Stimulated activated memory B cell treated with anti-CD40 and anti-IgM and Interleukin-4, amounts not matched to agents 10 μg/mL and 1 μg/mL and 100 μg/mL, for 72 hours (primary cell): ENCODE measurements at regions not wholly inside any gene's neighbourhood (a gene's known extent, or its start where the extent isn't known, plus 50 kb on each side); places are given as distances from the start of the nearest gene placed in this dataset.

Experiments
- ATAC-seq: fragments of 150-1000 bp; cut with Tn5 transposase; 2 replicates; pipeline ENCODE4 v1.10.0; 2021
- H3K27ac Mint-ChIP-seq: one replicate; pipeline ENCODE4 v1.8.0; 2022; ENCODE audit warnings: mild to moderate bottlenecking, mixed read lengths
- H3K27me3 Mint-ChIP-seq: one replicate; pipeline ENCODE4 v1.8.0; 2022; ENCODE audit warnings: mixed read lengths
- H3K36me3 Mint-ChIP-seq: one replicate; pipeline ENCODE4 v1.8.0; 2022; ENCODE audit warnings: mixed read lengths
- H3K4me1 Mint-ChIP-seq: one replicate; pipeline ENCODE4 v1.8.0; 2022; ENCODE audit warnings: mixed read lengths
- H3K4me3 Mint-ChIP-seq: one replicate; pipeline ENCODE4 v1.8.0; 2022; ENCODE audit warnings: mild to moderate bottlenecking, moderate library complexity, mixed read lengths
- H3K9me3 Mint-ChIP-seq: one replicate; pipeline ENCODE4 v1.8.0; 2022; ENCODE audit warnings: mixed read lengths

DNA sequence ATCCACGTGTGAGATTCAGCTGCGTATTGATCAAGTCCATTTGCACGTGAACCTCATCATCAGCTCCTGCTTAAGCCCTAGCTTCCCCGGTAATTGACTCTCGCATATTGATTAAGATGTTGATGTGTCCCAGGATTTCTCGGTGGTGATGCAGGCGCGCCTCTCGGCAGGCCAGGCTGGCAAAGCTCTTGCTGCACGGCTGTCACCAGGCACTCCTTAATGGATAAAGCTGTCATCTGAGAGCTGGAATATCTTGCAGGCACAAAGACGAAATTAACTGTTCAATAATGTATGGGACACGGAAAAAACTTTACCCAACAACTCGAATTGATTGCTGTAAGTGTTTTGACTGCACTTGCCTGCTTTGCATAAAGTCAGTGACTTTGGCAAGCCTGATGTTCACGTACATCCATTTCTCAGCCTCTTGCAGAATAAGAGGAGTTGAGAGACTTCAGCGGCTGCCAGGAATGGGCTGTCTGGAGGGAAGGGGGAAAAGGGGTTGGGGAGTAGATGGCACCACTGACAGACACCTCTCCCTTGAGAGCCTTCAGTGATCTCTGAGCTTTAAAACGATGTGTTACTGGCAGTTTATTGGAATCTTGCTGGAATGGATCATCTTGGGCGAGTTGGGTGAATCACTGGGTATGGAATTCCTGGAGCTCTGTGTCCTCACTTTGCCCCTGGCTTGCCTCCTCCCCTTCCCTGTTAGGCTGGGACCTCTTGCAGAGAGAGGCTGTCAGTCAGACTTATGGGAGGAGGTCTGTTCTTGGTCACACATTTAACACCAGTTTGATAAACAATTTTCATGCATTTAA is 650.3 kb downstream of the CCDC171 start:
- Mint-ChIP-seq H3K4me1 (no peaks in the 10 kb centered on the region), H3K27ac (no peak overlapping the region), H3K36me3 (no peaks in the 10 kb centered on the region), H3K27me3 (no peaks in the 10 kb centered on the region), H3K4me3 (no peak overlapping the region), H3K9me3 (peaks cover 3% of the 10 kb centered on the region)
- no peak for ATAC-seq

DNA sequence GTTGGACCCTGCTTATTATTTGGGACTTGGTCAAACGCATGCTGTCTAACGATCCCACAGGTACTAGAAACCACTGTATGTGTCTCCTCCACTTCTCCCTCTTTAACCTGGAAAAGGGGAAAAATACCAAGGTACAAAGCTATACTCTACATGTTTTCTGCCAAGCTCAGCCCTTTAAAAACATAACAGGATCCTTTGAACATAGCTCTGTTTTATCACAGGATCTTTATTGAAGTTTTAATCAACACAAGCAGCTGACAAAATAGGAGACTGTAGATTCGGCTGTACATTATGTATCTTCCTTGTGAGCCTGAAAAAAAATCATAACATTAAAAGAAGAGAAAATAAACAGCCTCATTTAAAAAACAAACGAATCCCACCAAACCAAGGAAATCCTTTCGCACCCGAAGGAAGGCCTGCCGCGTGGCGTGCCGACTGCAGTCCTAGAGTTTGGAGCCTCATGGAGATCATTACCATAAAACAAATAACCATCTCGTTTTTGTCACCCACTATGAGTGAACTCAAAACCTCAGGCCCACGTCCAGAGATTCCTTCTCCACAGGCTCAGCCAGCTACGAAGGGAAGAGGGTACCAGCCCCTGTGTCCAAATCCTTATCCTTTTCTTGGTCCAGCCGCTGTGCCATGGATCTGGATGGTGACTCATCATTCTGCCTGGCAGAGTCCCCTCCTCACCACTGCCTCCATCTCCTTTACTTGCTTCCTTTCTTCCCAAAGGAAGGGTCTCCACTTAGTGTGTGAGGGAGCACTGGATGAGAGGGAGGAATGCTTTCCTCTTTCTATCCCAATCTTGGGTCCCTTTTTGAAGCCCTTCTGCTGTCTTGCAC is 651.1 kb downstream of the CCDC171 start:
- no peak overlapping the region for H3K4me3 Mint-ChIP-seq
- peaks cover 3% of the 10 kb centered on the region for H3K9me3 Mint-ChIP-seq
- ATAC-seq = no peak
- no peaks in the 10 kb centered on the region for H3K4me1 Mint-ChIP-seq
- H3K27ac Mint-ChIP-seq = no peak overlapping the region
- no peaks in the 10 kb centered on the region for H3K36me3 Mint-ChIP-seq
- H3K27me3 Mint-ChIP-seq = no peaks in the 10 kb centered on the region

DNA sequence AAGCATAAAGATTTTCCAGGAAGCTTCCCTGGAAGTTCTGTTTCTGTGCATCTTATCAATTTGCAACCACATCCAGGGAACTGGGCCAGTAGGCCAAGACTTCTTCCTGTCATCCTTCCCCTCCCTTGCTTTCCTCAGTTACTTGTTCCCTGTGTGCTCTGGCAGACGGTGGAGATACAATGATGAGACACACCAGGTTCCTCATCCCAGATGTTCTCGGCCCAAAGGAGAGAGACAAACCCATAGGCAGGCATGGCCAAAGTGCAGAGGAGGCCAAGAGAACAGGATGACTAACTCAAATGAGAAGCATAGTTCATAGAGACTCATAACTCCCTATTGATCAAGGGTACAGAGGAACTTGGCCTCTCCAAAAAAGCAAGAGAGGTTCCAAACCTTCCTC is 652.6 kb downstream of the CCDC171 start:
- Mint-ChIP-seq H3K27ac (no peak overlapping the region), H3K9me3 (peaks cover 6% of the 10 kb centered on the region), H3K4me1 (no peaks in the 10 kb centered on the region), H3K27me3 (no peaks in the 10 kb centered on the region), H3K36me3 (no peaks in the 10 kb centered on the region), H3K4me3 (no peak overlapping the region)
- ATAC-seq = no peak

DNA sequence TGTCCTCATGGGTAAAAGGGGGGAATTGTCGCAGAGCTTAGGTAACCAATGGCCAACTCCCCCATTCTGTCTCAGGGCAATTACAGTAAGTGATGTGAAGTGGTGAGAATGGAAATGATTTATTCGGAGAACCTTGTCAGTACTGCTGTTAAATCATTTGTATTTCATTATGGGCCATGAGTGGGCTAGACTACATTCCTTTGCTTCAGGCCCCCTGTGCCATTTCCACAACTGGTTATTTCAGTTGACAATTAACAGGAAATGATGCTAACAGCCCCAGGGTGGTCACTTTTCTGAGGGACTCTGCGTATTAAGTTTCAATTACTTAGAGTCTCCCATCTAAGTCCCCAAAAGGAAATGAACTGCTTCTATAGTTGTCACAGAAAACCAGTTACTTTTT is 653.7 kb downstream of the CCDC171 start:
- Mint-ChIP-seq H3K9me3 (peaks cover 6% of the 10 kb centered on the region), H3K27me3 (no peaks in the 10 kb centered on the region), H3K4me1 (no peaks in the 10 kb centered on the region), H3K36me3 (no peaks in the 10 kb centered on the region), H3K27ac (no peak overlapping the region), H3K4me3 (no peak overlapping the region)
- no peak for ATAC-seq

DNA sequence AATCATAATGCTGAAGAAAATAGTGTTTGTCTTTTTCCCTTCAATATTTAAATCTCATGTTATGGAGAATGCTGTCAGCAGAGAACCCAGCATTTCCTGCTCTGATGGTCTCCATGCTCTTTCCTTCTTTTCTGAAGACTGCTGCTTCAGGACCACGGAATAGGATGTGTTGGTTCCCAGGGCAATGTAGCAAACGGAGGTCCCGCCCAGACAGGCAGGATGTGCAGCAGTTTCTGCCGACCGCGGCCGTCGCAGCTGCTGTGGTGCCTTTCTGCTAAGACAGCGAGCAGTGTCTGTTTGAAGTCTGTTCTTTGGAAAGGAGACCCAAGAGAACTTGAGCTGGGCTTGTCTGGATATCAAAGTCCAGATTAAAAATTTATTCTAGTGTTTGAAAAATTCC is 654.3 kb downstream of the CCDC171 start:
- ATAC-seq = no peak
- H3K27ac Mint-ChIP-seq = no peak overlapping the region
- no peak overlapping the region for H3K4me3 Mint-ChIP-seq
- H3K4me1 Mint-ChIP-seq = no peaks in the 10 kb centered on the region
- no peaks in the 10 kb centered on the region for H3K27me3 Mint-ChIP-seq
- H3K36me3 Mint-ChIP-seq = no peaks in the 10 kb centered on the region
- peaks cover 6% of the 10 kb centered on the region for H3K9me3 Mint-ChIP-seq

DNA sequence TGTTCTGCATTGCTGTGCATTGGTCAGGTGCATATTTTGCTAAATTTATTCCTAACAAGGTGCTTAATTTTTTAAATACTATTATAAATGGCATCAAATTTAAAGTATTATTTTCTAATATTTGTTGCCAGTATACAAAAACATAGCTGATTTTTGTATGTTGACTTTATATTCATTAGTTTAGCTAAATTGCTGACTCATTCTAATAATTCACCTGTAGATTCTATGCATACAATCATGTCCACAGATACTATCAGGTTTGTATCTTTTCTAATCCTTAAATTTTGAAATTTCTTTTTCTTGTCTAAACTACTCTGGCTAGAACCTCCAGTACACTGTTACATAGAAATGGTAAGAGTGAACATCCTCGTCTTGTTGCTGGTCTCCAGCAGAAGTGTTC is 657.6 kb downstream of the CCDC171 start:
- Mint-ChIP-seq H3K4me1 (no peaks in the 10 kb centered on the region), H3K9me3 (peaks cover 5% of the 10 kb centered on the region), H3K27me3 (no peaks in the 10 kb centered on the region), H3K36me3 (no peaks in the 10 kb centered on the region), H3K27ac (no peak overlapping the region), H3K4me3 (no peak overlapping the region)
- ATAC-seq = no peak

DNA sequence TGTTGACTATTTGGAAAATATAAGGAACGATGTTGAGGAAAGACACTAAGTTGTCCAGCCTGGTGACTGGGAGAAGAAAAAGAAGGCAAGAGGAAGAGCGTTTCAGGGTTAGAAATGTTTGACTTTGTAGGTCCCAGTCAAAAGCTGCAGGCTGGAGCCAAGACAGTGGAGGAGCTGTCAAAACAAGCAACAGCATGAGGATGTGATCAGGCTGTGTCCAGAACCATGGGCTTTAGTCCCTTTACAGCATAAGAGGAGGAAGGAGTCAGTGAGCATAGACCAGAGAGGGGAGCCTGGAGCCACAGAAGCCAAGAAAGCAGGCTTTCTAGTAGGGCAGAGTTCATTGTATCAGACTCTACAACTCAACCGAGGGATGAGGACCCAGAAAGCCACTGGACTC is 658.5 kb downstream of the BNC2 start:
- Mint-ChIP-seq H3K4me3 (no peak overlapping the region), H3K36me3 (no peaks in the 10 kb centered on the region), H3K27ac (no peak overlapping the region), H3K27me3 (no peaks in the 10 kb centered on the region), H3K4me1 (no peaks in the 10 kb centered on the region), H3K9me3 (peaks cover 3% of the 10 kb centered on the region)
- no peak for ATAC-seq

DNA sequence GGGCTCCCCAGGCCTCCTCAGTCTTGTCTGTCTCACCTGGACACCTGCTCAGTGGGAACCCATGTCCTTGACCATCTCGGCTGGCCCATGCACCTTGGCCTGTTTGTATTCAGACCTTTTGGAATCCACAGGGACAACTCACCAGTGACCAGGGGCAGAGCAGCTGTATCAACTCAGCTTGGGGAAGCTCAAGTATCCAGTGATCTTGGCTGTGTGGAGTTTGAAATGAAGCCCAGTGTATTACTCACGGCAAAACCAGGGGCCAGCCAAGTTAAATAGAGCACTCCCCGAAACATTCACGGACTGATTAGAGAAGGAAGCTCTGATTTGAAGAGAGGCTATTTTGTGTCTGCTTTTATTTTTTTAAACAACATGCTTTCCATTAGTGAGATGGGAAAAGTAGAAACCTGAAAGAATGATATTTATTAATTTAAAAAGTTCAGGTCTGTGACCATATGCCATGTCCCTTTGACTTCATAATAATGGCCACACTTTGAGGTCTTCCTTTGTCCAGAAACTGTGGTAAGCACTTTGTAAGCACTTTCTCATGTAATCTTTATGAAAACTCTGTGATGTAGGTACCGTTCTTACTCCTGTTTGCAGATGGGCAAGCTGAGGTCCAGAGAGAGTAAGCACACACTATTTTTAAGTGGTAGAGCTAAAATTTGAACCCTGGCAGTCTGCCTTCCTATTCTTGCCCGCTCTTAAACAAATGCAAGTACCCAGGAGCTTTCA is 656.5 kb downstream of the BNC2 start:
- peaks cover 3% of the 10 kb centered on the region for H3K9me3 Mint-ChIP-seq
- H3K4me1 Mint-ChIP-seq = no peaks in the 10 kb centered on the region
- H3K36me3 Mint-ChIP-seq = no peaks in the 10 kb centered on the region
- peak; percentile 34 for ATAC-seq
- H3K4me3 Mint-ChIP-seq = no peak overlapping the region
- H3K27ac Mint-ChIP-seq = no peak overlapping the region
- no peaks in the 10 kb centered on the region for H3K27me3 Mint-ChIP-seq

DNA sequence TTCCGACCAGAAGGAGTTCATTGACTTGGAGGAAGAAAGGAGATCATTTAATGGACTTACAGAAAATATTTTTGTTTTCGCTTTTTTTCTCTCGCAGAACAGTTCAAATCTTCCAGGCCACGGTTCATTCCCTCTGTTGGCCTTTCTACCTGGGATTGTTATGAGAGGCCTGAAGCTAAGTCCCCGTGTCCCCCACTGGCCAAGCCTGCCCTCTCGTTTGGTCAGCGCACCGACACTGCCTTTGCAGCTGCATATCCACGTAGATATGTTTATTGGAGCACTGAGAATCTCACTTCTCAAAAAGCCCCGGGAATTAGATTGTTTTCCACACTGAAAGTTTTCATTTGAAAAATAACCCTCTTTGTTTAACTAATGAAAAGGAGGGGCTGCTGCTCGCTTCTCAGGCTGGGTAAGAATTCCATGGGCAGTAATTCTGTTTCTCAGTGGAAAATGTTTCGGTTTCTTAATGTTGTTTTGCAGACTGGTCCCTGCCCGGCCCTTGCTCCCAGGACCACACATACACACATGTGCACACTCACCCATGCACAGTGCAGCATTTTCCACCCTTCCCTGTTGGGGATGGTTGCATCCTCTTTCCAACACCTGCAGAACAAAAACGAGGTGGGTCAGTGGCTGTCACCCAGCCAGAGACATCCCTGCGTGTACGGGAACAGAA is 655.7 kb downstream of the BNC2 start:
- no peaks in the 10 kb centered on the region for H3K4me1 Mint-ChIP-seq
- ATAC-seq = no peak
- no peak overlapping the region for H3K4me3 Mint-ChIP-seq
- H3K36me3 Mint-ChIP-seq = no peaks in the 10 kb centered on the region
- H3K9me3 Mint-ChIP-seq = peaks cover 3% of the 10 kb centered on the region
- no peak overlapping the region for H3K27ac Mint-ChIP-seq
- no peaks in the 10 kb centered on the region for H3K27me3 Mint-ChIP-seq

DNA sequence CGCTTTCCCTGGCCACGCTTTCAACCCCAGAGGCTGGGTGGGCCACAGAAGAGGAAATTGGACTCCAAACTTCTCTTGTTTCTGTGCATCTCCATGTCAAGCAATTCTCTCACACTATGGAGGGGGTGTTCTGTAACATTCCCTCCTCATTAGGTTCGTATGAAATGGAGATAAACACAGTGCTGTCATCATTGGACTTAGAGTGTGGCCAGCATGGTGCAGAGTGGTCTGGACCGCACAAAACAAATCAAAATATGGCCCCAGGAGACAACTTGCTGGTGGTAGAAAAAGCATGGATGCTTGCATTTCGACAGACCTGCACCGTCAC is 655.2 kb downstream of the BNC2 start:
- Mint-ChIP-seq H3K27ac (no peak overlapping the region), H3K4me3 (no peak overlapping the region), H3K36me3 (no peaks in the 10 kb centered on the region), H3K27me3 (no peaks in the 10 kb centered on the region), H3K4me1 (no peaks in the 10 kb centered on the region), H3K9me3 (no peaks in the 10 kb centered on the region)
- no peak for ATAC-seq

DNA sequence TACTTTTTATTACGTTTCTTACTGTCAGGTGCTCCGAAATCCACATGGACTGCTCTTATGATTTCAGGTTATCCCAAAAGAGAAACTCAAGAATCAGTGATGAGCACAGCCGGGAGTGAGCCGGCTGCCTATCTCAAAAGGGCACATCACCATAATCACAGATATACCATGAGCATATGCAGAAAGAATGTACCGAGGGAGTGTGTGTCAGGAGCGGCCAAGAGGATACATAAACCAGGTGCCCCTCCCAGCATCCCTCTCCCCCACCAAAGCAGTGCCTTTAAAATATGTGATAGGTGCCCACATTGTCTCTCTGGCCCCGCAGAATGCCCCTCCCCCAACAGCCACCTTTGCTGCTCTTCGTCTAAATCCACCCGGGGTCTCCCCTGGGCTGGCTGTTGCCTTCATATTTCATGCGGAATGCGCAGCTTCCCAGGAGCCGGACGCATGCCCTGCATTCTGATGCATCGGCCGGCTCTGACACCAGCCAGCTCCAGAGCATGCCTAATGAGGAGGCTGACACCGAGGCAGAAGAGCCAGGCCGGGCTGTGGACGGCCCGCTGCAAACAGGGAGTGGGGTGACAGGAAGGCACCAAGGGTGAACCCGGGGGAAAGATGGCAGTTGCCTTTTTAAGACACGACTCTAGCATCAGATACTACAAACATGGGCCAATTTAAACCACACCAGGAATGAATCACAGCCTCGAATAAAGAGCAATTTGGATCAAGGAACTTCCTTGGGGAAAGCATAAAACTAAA is 652.3 kb downstream of the BNC2 start:
- Mint-ChIP-seq H3K4me3 (no peak overlapping the region), H3K4me1 (no peaks in the 10 kb centered on the region), H3K27ac (no peak overlapping the region), H3K36me3 (no peaks in the 10 kb centered on the region), H3K27me3 (no peaks in the 10 kb centered on the region), H3K9me3 (no peaks in the 10 kb centered on the region)
- no peak for ATAC-seq

DNA sequence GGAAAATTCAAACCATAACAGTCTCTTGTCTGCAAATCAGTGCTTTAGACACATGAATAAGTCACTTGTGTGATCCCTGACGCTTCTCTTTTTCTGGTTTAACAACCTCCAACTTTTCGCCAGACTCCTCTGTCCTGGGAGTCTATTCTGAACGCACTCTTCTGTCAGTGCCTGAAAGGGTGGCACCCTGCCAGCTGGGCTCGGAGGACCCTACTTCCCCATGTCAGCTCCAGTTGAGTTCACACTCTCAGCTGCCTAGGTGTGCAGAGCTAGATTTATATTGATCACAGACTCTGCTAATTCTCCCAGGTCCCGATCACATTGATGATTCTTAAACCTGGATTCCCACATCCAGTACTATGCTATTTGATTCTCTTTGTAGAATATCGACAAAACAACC is 649.1 kb downstream of the BNC2 start:
- no peak for ATAC-seq
- H3K4me3 Mint-ChIP-seq = no peak overlapping the region
- no peaks in the 10 kb centered on the region for H3K4me1 Mint-ChIP-seq
- no peaks in the 10 kb centered on the region for H3K27me3 Mint-ChIP-seq
- H3K36me3 Mint-ChIP-seq = no peaks in the 10 kb centered on the region
- no peak overlapping the region for H3K27ac Mint-ChIP-seq
- H3K9me3 Mint-ChIP-seq = no peaks in the 10 kb centered on the region

DNA sequence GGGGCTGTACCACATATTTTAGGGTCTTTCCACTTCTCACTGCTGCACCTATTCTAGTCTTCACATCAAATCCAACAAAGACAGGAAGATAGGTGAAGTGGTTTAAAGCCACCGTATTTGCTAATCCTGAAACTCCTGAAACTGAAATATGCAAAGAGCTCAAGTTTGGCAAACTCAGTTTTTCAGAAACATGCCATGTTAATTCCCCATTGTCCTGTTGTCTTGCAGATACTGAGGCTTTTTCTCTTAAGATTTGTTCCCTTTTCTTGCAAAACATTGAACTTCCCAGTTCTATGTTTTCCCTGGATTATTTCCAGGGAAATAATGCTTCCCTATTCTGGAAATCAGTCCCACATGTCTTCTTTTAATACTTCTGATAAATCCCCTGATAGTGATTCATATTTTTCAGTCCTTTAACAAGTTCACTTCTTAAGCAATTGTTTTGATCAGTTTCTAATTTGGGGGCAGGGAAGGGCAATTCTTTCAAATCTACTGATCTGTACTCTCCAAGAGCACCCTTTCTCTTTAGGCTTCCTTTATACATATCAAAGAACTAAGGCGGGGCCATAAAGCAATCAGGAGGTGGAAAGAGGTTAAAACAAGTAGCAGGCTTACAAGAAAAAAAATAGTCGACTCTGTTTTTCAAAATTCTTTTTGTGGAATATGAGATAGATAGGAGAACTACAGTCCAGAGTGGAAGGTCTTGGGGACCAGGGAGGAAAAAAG is 648.5 kb downstream of the BNC2 start:
- Mint-ChIP-seq H3K27ac (no peak overlapping the region), H3K9me3 (no peaks in the 10 kb centered on the region), H3K27me3 (no peaks in the 10 kb centered on the region), H3K4me3 (no peak overlapping the region), H3K36me3 (no peaks in the 10 kb centered on the region), H3K4me1 (no peaks in the 10 kb centered on the region)
- ATAC-seq = no peak
